Retinal pigment epithelial cell (primary cell): ENCODE measurements at regions not wholly inside any gene's neighbourhood (a gene's known extent, or its start where the extent isn't known, plus 50 kb on each side); places are given as distances from the start of the nearest gene placed in this dataset.

ENCODE experiments used
- DNase-seq: peaks from one replicate; pipeline ENCODE4 v3.0.0-alpha.2; 2010; ENCODE audit warnings: low read depth
- H3K4me3 ChIP-seq: 2 replicates; pipeline ENCODE4 v1.5.1; 2011; ENCODE audit warnings: mild to moderate bottlenecking, low read length, control low read depth, moderate library complexity
- CTCF ChIP-seq: conservative IDR thresholded peaks from 2 replicates; pipeline ENCODE4 v1.5.1; 2011; ENCODE audit warnings: low read depth, low read length, control low read depth, inconsistent platforms

GRCh38 chr12:5248999-5249526 lies 182.8 kb upstream of the NTF3 start:
- H3K4me3 ChIP-seq, result no peak overlapping the region
- no peak for DNase-seq
- no peak for TF ChIP-seq CTCF

- no peak for TF ChIP-seq CTCF
- no peak overlapping the region for H3K4me3 ChIP-seq
Observed at GRCh38 chr12:5251092-5251491, 180.8 kb upstream of the NTF3 start.

GRCh38 chr12:5251786-5252185 lies 180.1 kb upstream of the NTF3 start:
- TF ChIP-seq CTCF, result no peak
- DNase-seq, result no peak
- no peak overlapping the region for H3K4me3 ChIP-seq

More at GRCh38 chr12:5251092-5251491, 180.8 kb upstream of the NTF3 start:
- DNase-seq, result no peak

- no peak for TF ChIP-seq CTCF
- H3K4me3 ChIP-seq, result no peak overlapping the region
- no peak for DNase-seq
Observed at GRCh38 chr12:5254703-5255102, 177.2 kb upstream of the NTF3 start.

GRCh38 chr12:5257763-5258495 lies 174.0 kb upstream of the NTF3 start:
- no peak overlapping the region for H3K4me3 ChIP-seq
- DNase-seq, result no peak
- TF ChIP-seq CTCF, result no peak

GRCh38 chr12:5258498-5258897 lies 173.4 kb upstream of the NTF3 start:
- H3K4me3 ChIP-seq, result no peak overlapping the region
- DNase-seq, result no peak
- TF ChIP-seq CTCF, result no peak

GRCh38 chr12:5258926-5259325 lies 173.0 kb upstream of the NTF3 start:
- TF ChIP-seq CTCF, result no peak
- no peak for DNase-seq
- no peak overlapping the region for H3K4me3 ChIP-seq
